GM23338 (cell line): ENCODE measurements at regions not wholly inside any gene's neighbourhood (a gene's known extent, or its start where the extent isn't known, plus 50 kb on each side); places are given as distances from the start of the nearest gene placed in this dataset.

ENCODE experiments used
- ATAC-seq: fragments of 200-7000 bp; cut with Tn5 transposase; 3 replicates; pipeline ENCODE4 v1.9.1; 2020
- DNase-seq: peaks from one replicate; pipeline ENCODE4 v3.0.0-alpha.2; 2015; ENCODE audit warnings: low spot score
- H2AFZ ChIP-seq: fragments of 200-600 bp; sonication (generic); 2 replicates; pipeline ENCODE4 v1.8.0; 2016; ENCODE audit warnings: antibody characterized with exemption, mild to moderate bottlenecking, moderate library complexity
- H3F3A ChIP-seq: fragments of 200-600 bp; sonication (generic); replicated peaks from 2 replicates; pipeline ENCODE4 v1.8.0; 2017; ENCODE audit warnings: antibody characterized with exemption, mixed run types, low read depth
- H3K27ac ChIP-seq: fragments of 200-600 bp; sonication (generic); 2 replicates; pipeline ENCODE4 v1.6.1; 2016; ENCODE audit warnings: low read depth
- H3K27me3 ChIP-seq: fragments of 200-600 bp; sonication (generic); 2 replicates; pipeline ENCODE4 v1.8.0; 2016; ENCODE audit warnings: mild to moderate bottlenecking, mixed run types, moderate library complexity; ENCODE audit not compliant: insufficient read depth
- H3K36me3 ChIP-seq: fragments of 200-600 bp; sonication (generic); 2 replicates; pipeline ENCODE4 v1.8.0; 2016; ENCODE audit warnings: mild to moderate bottlenecking; ENCODE audit not compliant: insufficient read depth
- H3K4me1 ChIP-seq: fragments of 200-600 bp; sonication (generic); 2 replicates; pipeline ENCODE4 v1.8.0; 2016; ENCODE audit warnings: mild to moderate bottlenecking, moderate library complexity; ENCODE audit not compliant: insufficient read depth
- H3K4me2 ChIP-seq: fragments of 200-600 bp; sonication (generic); 2 replicates; pipeline ENCODE4 v1.7.1; 2017; ENCODE audit warnings: mixed run types
- H3K4me3 ChIP-seq: fragments of 200-600 bp; sonication (generic); 2 replicates; pipeline ENCODE4 v1.6.1; 2016; ENCODE audit warnings: mixed run types
- H3K79me2 ChIP-seq: fragments of 200-600 bp; sonication (generic); replicated peaks from 2 replicates; pipeline ENCODE4 v1.8.0; 2017; ENCODE audit warnings: mild to moderate bottlenecking; ENCODE audit not compliant: insufficient read depth
- H3K9me2 ChIP-seq: fragments of 200-600 bp; sonication (generic); 2 replicates; pipeline ENCODE4 v1.8.0; 2017; ENCODE audit not compliant: insufficient read depth
- H4K20me1 ChIP-seq: fragments of 200-600 bp; sonication (generic); replicated peaks from 2 replicates; pipeline ENCODE4 v1.8.0; 2017; ENCODE audit warnings: mild to moderate bottlenecking; ENCODE audit not compliant: insufficient read depth
- H3K27ac Mint-ChIP-seq: 2 replicates; pipeline ENCODE4 v1.8.0; 2020; ENCODE audit warnings: inconsistent platforms, mild to moderate bottlenecking, moderate library complexity, mixed read lengths
- H3K27me3 Mint-ChIP-seq: 3 replicates; pipeline ENCODE4 v1.8.0; 2022; ENCODE audit warnings: low read depth, mild to moderate bottlenecking, moderate library complexity, mixed read lengths, inconsistent platforms; ENCODE audit not compliant: insufficient read depth, poor library complexity
- H3K36me3 Mint-ChIP-seq: 3 replicates; pipeline ENCODE4 v1.8.0; 2021; ENCODE audit warnings: low read depth, mild to moderate bottlenecking, inconsistent platforms, moderate library complexity, mixed read lengths
- H3K4me1 Mint-ChIP-seq: 3 replicates; pipeline ENCODE4 v1.8.0; 2020; ENCODE audit warnings: mild to moderate bottlenecking, inconsistent platforms, mixed read lengths
- H3K4me3 Mint-ChIP-seq: 3 replicates; pipeline ENCODE4 v1.8.0; 2021; ENCODE audit warnings: moderate library complexity, mild to moderate bottlenecking, inconsistent platforms, mixed read lengths
- H3K9me3 Mint-ChIP-seq: 3 replicates; pipeline ENCODE4 v1.8.0; 2020; ENCODE audit warnings: moderate library complexity, mild to moderate bottlenecking, inconsistent platforms, mixed read lengths
- CREB1 ChIP-seq: fragments of 250-450 bp; sonication (Bioruptor Pico); IDR thresholded peaks from 2 replicates; pipeline ENCODE4 v1.5.0; 2020; ENCODE audit warnings: low read depth, mild to moderate bottlenecking, moderate library complexity
- EZH2 ChIP-seq: fragments of 200-600 bp; sonication (generic); IDR thresholded peaks from one replicate; pipeline ENCODE4 v1.8.0; 2017; ENCODE audit warnings: antibody characterized with exemption, mild to moderate bottlenecking, low read depth; ENCODE audit not compliant: unreplicated experiment
- EZH2phosphoT487 ChIP-seq: fragments of 200-600 bp; sonication (generic); IDR thresholded peaks from one replicate; pipeline ENCODE4 v1.8.1; 2018; ENCODE audit warnings: antibody characterized with exemption; ENCODE audit not compliant: unreplicated experiment
- JUNB ChIP-seq: IDR thresholded peaks from one replicate; pipeline ENCODE4 v1.6.1; 2016; ENCODE audit warnings: antibody characterized with exemption; ENCODE audit not compliant: unreplicated experiment
- NANOG ChIP-seq: IDR thresholded peaks from 2 replicates; pipeline ENCODE4 v1.6.1; 2016; ENCODE audit warnings: antibody characterized with exemption, borderline replicate concordance
- POLR2AphosphoS5 ChIP-seq: IDR thresholded peaks from 2 replicates; pipeline ENCODE4 v1.6.1; 2016; ENCODE audit warnings: antibody characterized with exemption, low read depth
- STAT1 ChIP-seq: IDR thresholded peaks from one replicate; pipeline ENCODE4 v1.6.1; 2016; ENCODE audit warnings: antibody characterized with exemption; ENCODE audit not compliant: unreplicated experiment
- ZNF114 ChIP-seq: fragments of 250-450 bp; sonication (Bioruptor Pico); IDR thresholded peaks from 2 replicates; pipeline ENCODE4 v1.5.0; 2020; ENCODE audit warnings: mild to moderate bottlenecking, moderate library complexity
- ZNF331 ChIP-seq: fragments of 250-450 bp; sonication (Bioruptor Pico); IDR thresholded peaks from 2 replicates; pipeline ENCODE4 v1.5.0; 2020; ENCODE audit warnings: low read depth, mild to moderate bottlenecking, moderate library complexity
- TF ChIP-seq, protein P1 (sequence below): IDR thresholded peaks from one replicate; pipeline ENCODE4 v1.6.1; 2018; ENCODE audit warnings: antibody characterized with exemption; ENCODE audit not compliant: unreplicated experiment
- TF ChIP-seq, protein P2 (sequence below): fragments of 250-450 bp; sonication (Bioruptor Pico); IDR thresholded peaks from 2 replicates; pipeline ENCODE4 v1.5.0; 2020; ENCODE audit warnings: mild to moderate bottlenecking, moderate library complexity
- TF ChIP-seq, protein P3 (sequence below): IDR thresholded peaks from 2 replicates; pipeline ENCODE4 v1.6.1; 2016; ENCODE audit warnings: antibody characterized with exemption
- TF ChIP-seq, protein P4 (sequence below), 2 experiments: fragments of 200-600 bp in 1 of 2; sonication (generic) in 1 of 2; conservative IDR thresholded peaks; 2 replicates each; pipeline versions ENCODE4 v1.5.1 to v1.6.1; 2016 to 2017; ENCODE audit warnings: antibody characterized with exemption in 2 of 2, low read depth in 2 of 2, mild to moderate bottlenecking in 2 of 2, moderate library complexity in 1 of 2

- H3K27ac Mint-ChIP-seq = no peak overlapping the region
- TF ChIP-seq, protein P1, sequence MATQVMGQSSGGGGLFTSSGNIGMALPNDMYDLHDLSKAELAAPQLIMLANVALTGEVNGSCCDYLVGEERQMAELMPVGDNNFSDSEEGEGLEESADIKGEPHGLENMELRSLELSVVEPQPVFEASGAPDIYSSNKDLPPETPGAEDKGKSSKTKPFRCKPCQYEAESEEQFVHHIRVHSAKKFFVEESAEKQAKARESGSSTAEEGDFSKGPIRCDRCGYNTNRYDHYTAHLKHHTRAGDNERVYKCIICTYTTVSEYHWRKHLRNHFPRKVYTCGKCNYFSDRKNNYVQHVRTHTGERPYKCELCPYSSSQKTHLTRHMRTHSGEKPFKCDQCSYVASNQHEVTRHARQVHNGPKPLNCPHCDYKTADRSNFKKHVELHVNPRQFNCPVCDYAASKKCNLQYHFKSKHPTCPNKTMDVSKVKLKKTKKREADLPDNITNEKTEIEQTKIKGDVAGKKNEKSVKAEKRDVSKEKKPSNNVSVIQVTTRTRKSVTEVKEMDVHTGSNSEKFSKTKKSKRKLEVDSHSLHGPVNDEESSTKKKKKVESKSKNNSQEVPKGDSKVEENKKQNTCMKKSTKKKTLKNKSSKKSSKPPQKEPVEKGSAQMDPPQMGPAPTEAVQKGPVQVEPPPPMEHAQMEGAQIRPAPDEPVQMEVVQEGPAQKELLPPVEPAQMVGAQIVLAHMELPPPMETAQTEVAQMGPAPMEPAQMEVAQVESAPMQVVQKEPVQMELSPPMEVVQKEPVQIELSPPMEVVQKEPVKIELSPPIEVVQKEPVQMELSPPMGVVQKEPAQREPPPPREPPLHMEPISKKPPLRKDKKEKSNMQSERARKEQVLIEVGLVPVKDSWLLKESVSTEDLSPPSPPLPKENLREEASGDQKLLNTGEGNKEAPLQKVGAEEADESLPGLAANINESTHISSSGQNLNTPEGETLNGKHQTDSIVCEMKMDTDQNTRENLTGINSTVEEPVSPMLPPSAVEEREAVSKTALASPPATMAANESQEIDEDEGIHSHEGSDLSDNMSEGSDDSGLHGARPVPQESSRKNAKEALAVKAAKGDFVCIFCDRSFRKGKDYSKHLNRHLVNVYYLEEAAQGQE = no peak
- TF ChIP-seq ZNF114 (no peak), JUNB (no peak), EZH2phosphoT487 (no peak), ZNF331 (CRISPR knock-in tag) (no peak), EZH2 (no peak), STAT1 (no peak), NANOG (no peak), CREB1 (no peak), POLR2AphosphoS5 (no peak)
- TF ChIP-seq, protein P2, sequence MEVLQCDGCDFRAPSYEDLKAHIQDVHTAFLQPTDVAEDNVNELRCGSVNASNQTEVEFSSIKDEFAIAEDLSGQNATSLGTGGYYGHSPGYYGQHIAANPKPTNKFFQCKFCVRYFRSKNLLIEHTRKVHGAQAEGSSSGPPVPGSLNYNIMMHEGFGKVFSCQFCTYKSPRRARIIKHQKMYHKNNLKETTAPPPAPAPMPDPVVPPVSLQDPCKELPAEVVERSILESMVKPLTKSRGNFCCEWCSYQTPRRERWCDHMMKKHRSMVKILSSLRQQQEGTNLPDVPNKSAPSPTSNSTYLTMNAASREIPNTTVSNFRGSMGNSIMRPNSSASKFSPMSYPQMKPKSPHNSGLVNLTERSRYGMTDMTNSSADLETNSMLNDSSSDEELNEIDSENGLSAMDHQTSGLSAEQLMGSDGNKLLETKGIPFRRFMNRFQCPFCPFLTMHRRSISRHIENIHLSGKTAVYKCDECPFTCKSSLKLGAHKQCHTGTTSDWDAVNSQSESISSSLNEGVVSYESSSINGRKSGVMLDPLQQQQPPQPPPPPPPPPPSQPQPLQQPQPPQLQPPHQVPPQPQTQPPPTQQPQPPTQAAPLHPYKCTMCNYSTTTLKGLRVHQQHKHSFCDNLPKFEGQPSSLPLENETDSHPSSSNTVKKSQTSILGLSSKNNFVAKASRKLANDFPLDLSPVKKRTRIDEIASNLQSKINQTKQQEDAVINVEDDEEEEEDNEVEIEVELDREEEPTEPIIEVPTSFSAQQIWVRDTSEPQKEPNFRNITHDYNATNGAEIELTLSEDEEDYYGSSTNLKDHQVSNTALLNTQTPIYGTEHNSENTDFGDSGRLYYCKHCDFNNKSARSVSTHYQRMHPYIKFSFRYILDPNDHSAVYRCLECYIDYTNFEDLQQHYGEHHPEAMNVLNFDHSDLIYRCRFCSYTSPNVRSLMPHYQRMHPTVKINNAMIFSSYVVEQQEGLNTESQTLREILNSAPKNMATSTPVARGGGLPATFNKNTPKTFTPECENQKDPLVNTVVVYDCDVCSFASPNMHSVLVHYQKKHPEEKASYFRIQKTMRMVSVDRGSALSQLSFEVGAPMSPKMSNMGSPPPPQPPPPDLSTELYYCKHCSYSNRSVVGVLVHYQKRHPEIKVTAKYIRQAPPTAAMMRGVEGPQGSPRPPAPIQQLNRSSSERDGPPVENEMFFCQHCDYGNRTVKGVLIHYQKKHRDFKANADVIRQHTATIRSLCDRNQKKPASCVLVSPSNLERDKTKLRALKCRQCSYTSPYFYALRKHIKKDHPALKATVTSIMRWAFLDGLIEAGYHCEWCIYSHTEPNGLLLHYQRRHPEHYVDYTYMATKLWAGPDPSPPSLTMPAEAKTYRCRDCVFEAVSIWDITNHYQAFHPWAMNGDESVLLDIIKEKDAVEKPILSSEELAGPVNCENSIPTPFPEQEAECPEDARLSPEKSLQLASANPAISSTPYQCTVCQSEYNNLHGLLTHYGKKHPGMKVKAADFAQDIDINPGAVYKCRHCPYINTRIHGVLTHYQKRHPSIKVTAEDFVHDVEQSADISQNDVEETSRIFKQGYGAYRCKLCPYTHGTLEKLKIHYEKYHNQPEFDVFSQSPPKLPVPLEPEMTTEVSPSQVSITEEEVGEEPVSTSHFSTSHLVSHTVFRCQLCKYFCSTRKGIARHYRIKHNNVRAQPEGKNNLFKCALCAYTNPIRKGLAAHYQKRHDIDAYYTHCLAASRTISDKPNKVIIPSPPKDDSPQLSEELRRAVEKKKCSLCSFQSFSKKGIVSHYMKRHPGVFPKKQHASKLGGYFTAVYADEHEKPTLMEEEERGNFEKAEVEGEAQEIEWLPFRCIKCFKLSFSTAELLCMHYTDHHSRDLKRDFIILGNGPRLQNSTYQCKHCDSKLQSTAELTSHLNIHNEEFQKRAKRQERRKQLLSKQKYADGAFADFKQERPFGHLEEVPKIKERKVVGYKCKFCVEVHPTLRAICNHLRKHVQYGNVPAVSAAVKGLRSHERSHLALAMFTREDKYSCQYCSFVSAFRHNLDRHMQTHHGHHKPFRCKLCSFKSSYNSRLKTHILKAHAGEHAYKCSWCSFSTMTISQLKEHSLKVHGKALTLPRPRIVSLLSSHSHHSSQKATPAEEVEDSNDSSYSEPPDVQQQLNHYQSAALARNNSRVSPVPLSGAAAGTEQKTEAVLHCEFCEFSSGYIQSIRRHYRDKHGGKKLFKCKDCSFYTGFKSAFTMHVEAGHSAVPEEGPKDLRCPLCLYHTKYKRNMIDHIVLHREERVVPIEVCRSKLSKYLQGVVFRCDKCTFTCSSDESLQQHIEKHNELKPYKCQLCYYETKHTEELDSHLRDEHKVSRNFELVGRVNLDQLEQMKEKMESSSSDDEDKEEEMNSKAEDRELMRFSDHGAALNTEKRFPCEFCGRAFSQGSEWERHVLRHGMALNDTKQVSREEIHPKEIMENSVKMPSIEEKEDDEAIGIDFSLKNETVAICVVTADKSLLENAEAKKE (CRISPR knock-in tag) = no peak
- TF ChIP-seq, protein P3, sequence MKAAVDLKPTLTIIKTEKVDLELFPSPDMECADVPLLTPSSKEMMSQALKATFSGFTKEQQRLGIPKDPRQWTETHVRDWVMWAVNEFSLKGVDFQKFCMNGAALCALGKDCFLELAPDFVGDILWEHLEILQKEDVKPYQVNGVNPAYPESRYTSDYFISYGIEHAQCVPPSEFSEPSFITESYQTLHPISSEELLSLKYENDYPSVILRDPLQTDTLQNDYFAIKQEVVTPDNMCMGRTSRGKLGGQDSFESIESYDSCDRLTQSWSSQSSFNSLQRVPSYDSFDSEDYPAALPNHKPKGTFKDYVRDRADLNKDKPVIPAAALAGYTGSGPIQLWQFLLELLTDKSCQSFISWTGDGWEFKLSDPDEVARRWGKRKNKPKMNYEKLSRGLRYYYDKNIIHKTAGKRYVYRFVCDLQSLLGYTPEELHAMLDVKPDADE = no peak
- TF ChIP-seq, protein P4, sequence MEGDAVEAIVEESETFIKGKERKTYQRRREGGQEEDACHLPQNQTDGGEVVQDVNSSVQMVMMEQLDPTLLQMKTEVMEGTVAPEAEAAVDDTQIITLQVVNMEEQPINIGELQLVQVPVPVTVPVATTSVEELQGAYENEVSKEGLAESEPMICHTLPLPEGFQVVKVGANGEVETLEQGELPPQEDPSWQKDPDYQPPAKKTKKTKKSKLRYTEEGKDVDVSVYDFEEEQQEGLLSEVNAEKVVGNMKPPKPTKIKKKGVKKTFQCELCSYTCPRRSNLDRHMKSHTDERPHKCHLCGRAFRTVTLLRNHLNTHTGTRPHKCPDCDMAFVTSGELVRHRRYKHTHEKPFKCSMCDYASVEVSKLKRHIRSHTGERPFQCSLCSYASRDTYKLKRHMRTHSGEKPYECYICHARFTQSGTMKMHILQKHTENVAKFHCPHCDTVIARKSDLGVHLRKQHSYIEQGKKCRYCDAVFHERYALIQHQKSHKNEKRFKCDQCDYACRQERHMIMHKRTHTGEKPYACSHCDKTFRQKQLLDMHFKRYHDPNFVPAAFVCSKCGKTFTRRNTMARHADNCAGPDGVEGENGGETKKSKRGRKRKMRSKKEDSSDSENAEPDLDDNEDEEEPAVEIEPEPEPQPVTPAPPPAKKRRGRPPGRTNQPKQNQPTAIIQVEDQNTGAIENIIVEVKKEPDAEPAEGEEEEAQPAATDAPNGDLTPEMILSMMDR (conservative IDR thresholded peaks at IDR 0.05; ENCODE audit: low read depth in 2 of 2) = no peak
Observed at GRCh38 chr1:29584776-29585175, 348.5 kb downstream of the PTPRU start.

More at GRCh38 chr1:29584776-29585175, 348.5 kb downstream of the PTPRU start:
- Histone ChIP-seq H3K27me3 (no peaks in the 10 kb centered on the region), H3K27ac (no peak overlapping the region), H2AFZ (no peak overlapping the region), H3K36me3 (no peaks in the 10 kb centered on the region), H3F3A (no peaks in the 10 kb centered on the region), H3K4me2 (no peak overlapping the region), H3K4me1 (no peaks in the 10 kb centered on the region), H3K9me2 (no peaks in the 10 kb centered on the region), H4K20me1 (no peaks in the 10 kb centered on the region), H3K79me2 (no peaks in the 10 kb centered on the region), H3K4me3 (no peak overlapping the region)
- peaks cover 5% of the 10 kb centered on the region; the same call in 1 of the 3 replicates for H3K9me3 Mint-ChIP-seq
- no peaks in the 10 kb centered on the region for H3K27me3 Mint-ChIP-seq
- H3K4me1 Mint-ChIP-seq = no peaks in the 10 kb centered on the region
- no peaks in the 10 kb centered on the region; the same call in 1 of the 3 replicates for H3K36me3 Mint-ChIP-seq
- ATAC-seq (no peak), DNase-seq (no peak)
- no peak overlapping the region for H3K4me3 Mint-ChIP-seq
